ENCODE measurements at regions not wholly inside any gene's neighbourhood (a gene's known extent, or its start where the extent isn't known, plus 50 kb on each side); places are given as distances from the start of the nearest gene placed in this dataset.

DNA sequence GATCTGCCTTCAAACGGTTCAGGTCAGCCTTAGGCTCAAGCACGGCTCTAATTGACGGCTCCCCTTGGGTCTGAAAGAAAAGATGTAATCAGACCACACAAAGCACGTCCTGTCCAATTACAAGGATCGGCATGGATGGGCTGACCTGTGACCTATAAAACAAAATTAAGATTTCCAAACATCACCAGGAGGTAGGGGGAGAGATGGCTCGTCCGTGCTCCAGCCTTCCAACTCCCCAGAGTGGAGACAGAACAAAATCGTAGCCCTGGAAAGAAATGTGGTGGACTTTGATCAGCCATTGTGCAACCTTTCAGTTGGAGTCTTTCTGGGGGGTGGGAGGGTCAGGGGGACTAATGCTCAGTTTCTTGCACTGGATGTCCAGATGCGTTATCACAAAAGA is 226.6 kb upstream of the DIO3 start:
- TF ChIP-seq EZH2phosphoT487 (IDR thresholded peaks at IDR 0.05; ENCODE audit: low read length) = no peak
- no peak for TF ChIP-seq EZH2 (optimal IDR thresholded peaks at IDR 0.05; ENCODE audit: low read depth, low read length)
- TF ChIP-seq CTCF (IDR thresholded peaks at IDR 0.05; ENCODE audit: low read length) = no peak
- Histone ChIP-seq H3K4me1 (ENCODE audit: low read length) (no peaks in the 10 kb centered on the region), H2AFZ (ENCODE audit: low read length) (no peak overlapping the region), H3K4me3 (ENCODE audit: low read length) (no peak overlapping the region), H3K9me2 (replicated peaks; ENCODE audit: insufficient read depth, low read length) (no peaks in the 10 kb centered on the region), H3K4me2 (ENCODE audit: low read depth, low read length) (no peak overlapping the region), H3K9me3 (replicated peaks; ENCODE audit: insufficient read depth, low read length) (no peaks in the 10 kb centered on the region), H3K79me2 (ENCODE audit: low read length) (no peaks in the 10 kb centered on the region), H3K27ac (ENCODE audit: low read length) (no peak overlapping the region), H3K36me3 (replicated peaks; ENCODE audit: insufficient read depth, low read length) (no peaks in the 10 kb centered on the region), H3K9ac (ENCODE audit: low read length) (no peak overlapping the region), H3K27me3 (replicated peaks; ENCODE audit: insufficient read depth, low read length) (peaks cover 21% of the 10 kb centered on the region; the same call in 1 of the 2 replicates), H3F3A (ENCODE audit: insufficient read depth, low read length) (no peaks in the 10 kb centered on the region), H4K20me1 (ENCODE audit: insufficient read depth, low read length) (no peaks in the 10 kb centered on the region)
- no peak for DNase-seq

- H2AFZ ChIP-seq (ENCODE audit: low read length) = no peak overlapping the region
- TF ChIP-seq CTCF (IDR thresholded peaks at IDR 0.05; ENCODE audit: low read length) = no peak
- no peak for TF ChIP-seq EZH2phosphoT487 (IDR thresholded peaks at IDR 0.05; ENCODE audit: low read length)
- TF ChIP-seq EZH2 (optimal IDR thresholded peaks at IDR 0.05; ENCODE audit: low read depth, low read length) = no peak
- H3K9me2 ChIP-seq (replicated peaks; ENCODE audit: insufficient read depth, low read length) = no peaks in the 10 kb centered on the region
- H3K79me2 ChIP-seq (ENCODE audit: low read length) = no peaks in the 10 kb centered on the region
- H3K27me3 ChIP-seq (replicated peaks; ENCODE audit: insufficient read depth, low read length) = peaks cover 21% of the 10 kb centered on the region; the same call in 1 of the 2 replicates
- no peak overlapping the region for H3K4me3 ChIP-seq (ENCODE audit: low read length)
- H3K27ac ChIP-seq (ENCODE audit: low read length) = no peak overlapping the region
- no peak overlapping the region for H3K4me2 ChIP-seq (ENCODE audit: low read depth, low read length)
- H3K4me1 ChIP-seq (ENCODE audit: low read length) = no peaks in the 10 kb centered on the region
- no peaks in the 10 kb centered on the region for H3K36me3 ChIP-seq (replicated peaks; ENCODE audit: insufficient read depth, low read length)
- DNase-seq = no peak
- H3K9ac ChIP-seq (ENCODE audit: low read length) = no peak overlapping the region
- H3K9me3 ChIP-seq (replicated peaks; ENCODE audit: insufficient read depth, low read length) = no peaks in the 10 kb centered on the region
- H3F3A ChIP-seq (ENCODE audit: insufficient read depth, low read length) = no peaks in the 10 kb centered on the region
- no peaks in the 10 kb centered on the region for H4K20me1 ChIP-seq (ENCODE audit: insufficient read depth, low read length)
These were observed 226.1 kb upstream of the DIO3 start for GRCh38 chr14:101335061-101335661.

DNA sequence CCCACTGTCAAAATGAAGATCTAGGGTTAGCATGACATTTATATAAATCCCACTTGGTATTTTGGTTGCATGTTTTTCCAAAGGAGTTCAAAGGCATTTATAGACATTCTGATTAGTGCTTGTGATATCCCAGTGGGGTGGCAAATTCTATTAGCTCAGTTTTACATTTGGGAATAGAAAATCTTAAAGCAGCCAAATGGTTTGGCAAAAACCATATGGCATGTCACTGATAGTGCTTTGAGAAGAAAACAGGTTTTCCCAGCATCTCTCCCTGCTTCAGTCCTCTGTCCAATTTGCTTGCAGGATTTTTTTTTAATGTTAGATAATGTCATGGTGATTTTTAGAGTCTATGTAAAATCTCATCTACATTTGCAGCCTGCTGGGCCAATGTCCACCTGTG is 225.1 kb upstream of the DIO3 start:
- DNase-seq = no peak
- Histone ChIP-seq H3K9me3 (replicated peaks; ENCODE audit: insufficient read depth, low read length) (no peaks in the 10 kb centered on the region), H3K9me2 (replicated peaks; ENCODE audit: insufficient read depth, low read length) (no peaks in the 10 kb centered on the region)

GRCh38 chr14:101337053-101337452 is 224.2 kb upstream of the DIO3 start:
- Histone ChIP-seq H3K4me3 (ENCODE audit: low read length) (no peak overlapping the region), H3K9ac (ENCODE audit: low read length) (no peak overlapping the region), H4K20me1 (ENCODE audit: insufficient read depth, low read length) (no peaks in the 10 kb centered on the region), H3K9me3 (replicated peaks; ENCODE audit: insufficient read depth, low read length) (no peaks in the 10 kb centered on the region), H3K27me3 (replicated peaks; ENCODE audit: insufficient read depth, low read length) (peaks cover 32% of the 10 kb centered on the region; the same call in 1 of the 2 replicates), H3K79me2 (ENCODE audit: low read length) (no peaks in the 10 kb centered on the region), H3K27ac (ENCODE audit: low read length) (no peak overlapping the region), H3F3A (ENCODE audit: insufficient read depth, low read length) (no peaks in the 10 kb centered on the region), H3K36me3 (replicated peaks; ENCODE audit: insufficient read depth, low read length) (no peaks in the 10 kb centered on the region), H3K4me1 (ENCODE audit: low read length) (no peaks in the 10 kb centered on the region), H3K4me2 (ENCODE audit: low read depth, low read length) (no peak overlapping the region), H2AFZ (ENCODE audit: low read length) (no peak overlapping the region), H3K9me2 (replicated peaks; ENCODE audit: insufficient read depth, low read length) (no peaks in the 10 kb centered on the region)
- no peak for TF ChIP-seq EZH2phosphoT487 (IDR thresholded peaks at IDR 0.05; ENCODE audit: low read length)
- no peak for TF ChIP-seq EZH2 (optimal IDR thresholded peaks at IDR 0.05; ENCODE audit: low read depth, low read length)
- TF ChIP-seq CTCF (IDR thresholded peaks at IDR 0.05; ENCODE audit: low read length) = no peak
- DNase-seq = no peak

More for the DNA sequence above, 225.1 kb upstream of the DIO3 start:
- Histone ChIP-seq H3K79me2 (ENCODE audit: low read length) (no peaks in the 10 kb centered on the region), H4K20me1 (ENCODE audit: insufficient read depth, low read length) (no peaks in the 10 kb centered on the region), H3K4me3 (ENCODE audit: low read length) (no peak overlapping the region), H3K36me3 (replicated peaks; ENCODE audit: insufficient read depth, low read length) (no peaks in the 10 kb centered on the region), H3K9ac (ENCODE audit: low read length) (no peak overlapping the region), H3K4me1 (ENCODE audit: low read length) (no peaks in the 10 kb centered on the region), H3K27me3 (replicated peaks; ENCODE audit: insufficient read depth, low read length) (peaks cover 24% of the 10 kb centered on the region; the same call in 1 of the 2 replicates), H3K4me2 (ENCODE audit: low read depth, low read length) (no peak overlapping the region), H3F3A (ENCODE audit: insufficient read depth, low read length) (no peaks in the 10 kb centered on the region), H3K27ac (ENCODE audit: low read length) (no peak overlapping the region), H2AFZ (ENCODE audit: low read length) (no peak overlapping the region)
- no peak for TF ChIP-seq EZH2phosphoT487 (IDR thresholded peaks at IDR 0.05; ENCODE audit: low read length)
- TF ChIP-seq EZH2 (optimal IDR thresholded peaks at IDR 0.05; ENCODE audit: low read depth, low read length) = no peak

All from MM.1S (cell line).